ENCODE measurements at regions not wholly inside any gene's neighbourhood (a gene's known extent, or its start where the extent isn't known, plus 50 kb on each side); places are given as distances from the start of the nearest gene placed in this dataset.
A peak's percentile ranks its signal among the peaks of the same experiment; 100 is the strongest.

GRCh38 chr3:166169681-166170080 is 332.5 kb upstream of the BCHE start:
- DNase-seq (ENCODE audit: low spot score), result no peak
- TF ChIP-seq, protein P1, sequence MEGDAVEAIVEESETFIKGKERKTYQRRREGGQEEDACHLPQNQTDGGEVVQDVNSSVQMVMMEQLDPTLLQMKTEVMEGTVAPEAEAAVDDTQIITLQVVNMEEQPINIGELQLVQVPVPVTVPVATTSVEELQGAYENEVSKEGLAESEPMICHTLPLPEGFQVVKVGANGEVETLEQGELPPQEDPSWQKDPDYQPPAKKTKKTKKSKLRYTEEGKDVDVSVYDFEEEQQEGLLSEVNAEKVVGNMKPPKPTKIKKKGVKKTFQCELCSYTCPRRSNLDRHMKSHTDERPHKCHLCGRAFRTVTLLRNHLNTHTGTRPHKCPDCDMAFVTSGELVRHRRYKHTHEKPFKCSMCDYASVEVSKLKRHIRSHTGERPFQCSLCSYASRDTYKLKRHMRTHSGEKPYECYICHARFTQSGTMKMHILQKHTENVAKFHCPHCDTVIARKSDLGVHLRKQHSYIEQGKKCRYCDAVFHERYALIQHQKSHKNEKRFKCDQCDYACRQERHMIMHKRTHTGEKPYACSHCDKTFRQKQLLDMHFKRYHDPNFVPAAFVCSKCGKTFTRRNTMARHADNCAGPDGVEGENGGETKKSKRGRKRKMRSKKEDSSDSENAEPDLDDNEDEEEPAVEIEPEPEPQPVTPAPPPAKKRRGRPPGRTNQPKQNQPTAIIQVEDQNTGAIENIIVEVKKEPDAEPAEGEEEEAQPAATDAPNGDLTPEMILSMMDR (conservative IDR thresholded peaks at IDR 0.05; ENCODE audit: low read depth), result no peak
- no peak overlapping the region for H3K27ac ChIP-seq
- ChIA-PET POLR2A (ENCODE audit: low non-redundant PET) (no interaction called here), CTCF (no interaction called here)

GRCh38 chr3:166127969-166128368 is 290.7 kb upstream of the BCHE start:
- H3K27ac ChIP-seq, result no peak overlapping the region
- ChIA-PET POLR2A (ENCODE audit: low non-redundant PET) (no interaction called here), CTCF (no interaction called here)
- no peak for DNase-seq (ENCODE audit: low spot score)
- TF ChIP-seq, protein P1 (conservative IDR thresholded peaks at IDR 0.05; ENCODE audit: low read depth), result no peak

DNA sequence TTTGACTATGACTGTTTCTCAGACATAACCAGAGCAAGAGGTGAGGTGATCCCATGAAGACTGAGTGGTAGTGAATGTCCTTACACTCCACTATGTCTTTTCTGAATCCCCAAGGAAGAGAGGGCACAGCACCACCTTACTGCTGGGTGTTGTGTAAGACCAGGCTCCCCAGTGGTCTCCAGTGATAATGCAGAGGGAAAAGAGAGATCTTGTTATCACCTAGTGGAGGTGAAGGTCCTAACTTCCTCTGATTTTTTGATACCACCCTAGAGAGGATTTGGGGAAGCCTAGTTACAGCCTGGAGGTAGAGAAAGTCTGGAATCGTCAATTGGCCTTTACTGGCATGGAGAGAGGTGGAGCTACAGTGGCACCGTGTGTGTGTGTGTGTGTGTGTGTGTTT is 288.0 kb upstream of the BCHE start:
- TF ChIP-seq, protein P1 (conservative IDR thresholded peaks at IDR 0.05; ENCODE audit: low read depth), result no peak
- no peak for DNase-seq (ENCODE audit: low spot score)
- ChIA-PET POLR2A (ENCODE audit: low non-redundant PET) (no interaction called here), CTCF (interaction anchor here (0.6 kb wide), 1 partner anchor 127 kb away, joined by 3 read pairs; no protein-coding TSS in a partner anchor)
- no peak overlapping the region for H3K27ac ChIP-seq

DNA sequence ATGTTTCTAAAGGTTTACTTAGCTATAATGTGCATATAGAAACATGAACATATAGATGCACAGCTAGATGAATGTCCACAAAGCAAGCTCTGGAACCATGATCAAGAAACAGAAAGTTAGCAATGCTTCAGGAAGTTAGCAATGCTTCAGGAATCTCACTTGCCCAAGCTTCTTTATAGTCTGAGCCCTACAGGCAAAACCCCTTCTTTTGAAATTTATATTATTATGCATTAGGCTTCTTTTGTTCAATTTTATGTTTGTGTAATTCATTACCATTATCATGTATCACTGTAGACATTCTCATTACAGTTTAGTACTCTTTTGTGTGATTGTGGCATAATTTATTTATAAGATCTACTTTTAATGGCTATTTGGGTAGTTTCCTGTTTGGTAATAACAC is 286.4 kb upstream of the BCHE start:
- ChIA-PET POLR2A (ENCODE audit: low non-redundant PET) (no interaction called here), CTCF (no interaction called here)
- TF ChIP-seq, protein P1 (conservative IDR thresholded peaks at IDR 0.05; ENCODE audit: low read depth), result no peak
- DNase-seq (ENCODE audit: low spot score), result peak; percentile 34
- H3K27ac ChIP-seq, result no peak overlapping the region

DNA sequence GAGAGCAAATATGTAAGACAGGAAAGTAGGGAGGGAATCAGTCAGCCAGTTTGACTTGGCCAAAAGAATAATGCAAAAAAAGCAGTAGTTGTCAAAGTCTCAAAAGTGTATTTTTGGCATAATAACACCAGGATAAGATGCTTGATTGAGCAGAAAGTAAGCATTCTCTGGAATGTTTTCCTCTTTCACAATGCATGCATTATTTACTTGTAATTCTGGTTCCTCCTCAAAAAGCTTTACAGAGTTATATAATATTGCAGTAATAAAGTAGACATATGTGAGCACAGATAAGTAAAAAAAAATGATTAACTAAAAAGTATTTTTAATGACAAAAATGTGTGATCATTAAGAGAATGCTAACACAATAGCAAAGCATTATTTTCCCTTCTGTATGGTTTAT is 285.9 kb upstream of the BCHE start:
- TF ChIP-seq, protein P1 (conservative IDR thresholded peaks at IDR 0.05; ENCODE audit: low read depth), result no peak
- H3K27ac ChIP-seq, result no peak overlapping the region
- ChIA-PET POLR2A (ENCODE audit: low non-redundant PET) (no interaction called here), CTCF (no interaction called here)
- no peak for DNase-seq (ENCODE audit: low spot score)

GRCh38 chr3:166118049-166118448 is 280.8 kb upstream of the BCHE start:
- TF ChIP-seq, protein P1 (conservative IDR thresholded peaks at IDR 0.05; ENCODE audit: low read depth), result no peak
- ChIA-PET CTCF (no interaction called here), POLR2A (ENCODE audit: low non-redundant PET) (no interaction called here)
- DNase-seq (ENCODE audit: low spot score), result no peak
- no peak overlapping the region for H3K27ac ChIP-seq

GRCh38 chr3:166114448-166114847 is 277.2 kb upstream of the BCHE start:
- TF ChIP-seq, protein P1 (conservative IDR thresholded peaks at IDR 0.05; ENCODE audit: low read depth), result no peak
- ChIA-PET POLR2A (ENCODE audit: low non-redundant PET) (no interaction called here), CTCF (no interaction called here)
- DNase-seq (ENCODE audit: low spot score), result no peak
- no peak overlapping the region for H3K27ac ChIP-seq

Data from RWPE1 (cell line).